Cerebellar cortex (tissue), 1 donor: ENCODE measurements at regions not wholly inside any gene's neighbourhood (a gene's known extent, or its start where the extent isn't known, plus 50 kb on each side); places are given as distances from the start of the nearest gene placed in this dataset.
"Not testable (repeated sequence)": the region's sequence is repeated elsewhere in the genome, so short reads cannot be mapped to it uniquely, and the experiment has no call there.

Source experiments
- DNase-seq: peaks from one replicate; pipeline ENCODE4 v3.0.0-alpha.2; 2015; ENCODE audit warnings: low spot score

- DNase-seq: no peak
Measured at GRCh38 chr18:39453356-39453755, 1887.8 kb upstream of the CELF4 start.

DNA sequence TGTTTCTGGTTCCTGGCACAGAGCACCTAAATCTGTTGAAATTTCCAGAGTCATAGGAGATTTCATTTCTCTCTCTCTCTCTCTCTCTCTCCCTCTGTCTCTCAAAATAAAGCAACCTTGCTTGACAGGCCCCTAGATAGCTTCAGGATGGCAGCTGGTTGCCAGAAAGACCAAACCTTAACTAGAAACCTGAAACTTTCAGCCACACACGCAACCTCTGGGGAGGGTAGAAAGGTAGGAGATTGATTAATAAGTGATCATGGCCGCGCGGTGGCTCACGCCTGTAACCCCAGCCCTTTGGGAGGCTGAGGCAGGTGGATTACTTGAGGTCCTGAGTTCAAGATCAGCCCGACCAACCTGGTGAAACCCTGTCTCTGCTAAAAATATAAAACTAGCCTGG, 1885.4 kb upstream of the CELF4 start:
- no peak for DNase-seq

- DNase-seq: no peak
Measured at GRCh38 chr18:39449566-39449965, 1884.0 kb upstream of the CELF4 start.

- no peak for DNase-seq
Measured at GRCh38 chr18:39448942-39449341, 1883.3 kb upstream of the CELF4 start.

GRCh38 chr18:39444957-39445356, 1879.4 kb upstream of the CELF4 start:
- DNase-seq: not testable (repeated sequence)

- DNase-seq: no peak
Measured at GRCh38 chr18:39441648-39442047, 1876.0 kb upstream of the CELF4 start.

GRCh38 chr18:39435996-39436395, 1870.4 kb upstream of the CELF4 start:
- no peak for DNase-seq

DNA sequence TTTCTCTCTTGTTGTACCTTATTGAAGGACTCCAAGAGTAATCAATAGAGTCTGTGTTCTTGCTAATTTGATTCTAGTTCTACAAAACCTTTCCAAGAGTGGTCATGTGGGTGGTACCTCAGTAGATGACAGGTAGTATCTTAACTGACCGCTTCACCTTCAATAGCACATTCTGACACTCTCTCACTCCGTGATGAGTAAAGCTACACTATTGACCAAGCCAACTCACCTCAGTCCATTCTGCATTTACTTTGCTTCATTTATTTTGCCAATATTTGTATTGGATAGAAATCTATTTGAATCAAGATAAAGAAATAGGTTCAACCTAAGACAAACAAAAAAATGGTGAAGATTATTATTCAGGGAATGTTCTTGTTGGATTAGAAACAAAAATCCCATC, 1869.6 kb upstream of the CELF4 start:
- DNase-seq: no peak

DNA sequence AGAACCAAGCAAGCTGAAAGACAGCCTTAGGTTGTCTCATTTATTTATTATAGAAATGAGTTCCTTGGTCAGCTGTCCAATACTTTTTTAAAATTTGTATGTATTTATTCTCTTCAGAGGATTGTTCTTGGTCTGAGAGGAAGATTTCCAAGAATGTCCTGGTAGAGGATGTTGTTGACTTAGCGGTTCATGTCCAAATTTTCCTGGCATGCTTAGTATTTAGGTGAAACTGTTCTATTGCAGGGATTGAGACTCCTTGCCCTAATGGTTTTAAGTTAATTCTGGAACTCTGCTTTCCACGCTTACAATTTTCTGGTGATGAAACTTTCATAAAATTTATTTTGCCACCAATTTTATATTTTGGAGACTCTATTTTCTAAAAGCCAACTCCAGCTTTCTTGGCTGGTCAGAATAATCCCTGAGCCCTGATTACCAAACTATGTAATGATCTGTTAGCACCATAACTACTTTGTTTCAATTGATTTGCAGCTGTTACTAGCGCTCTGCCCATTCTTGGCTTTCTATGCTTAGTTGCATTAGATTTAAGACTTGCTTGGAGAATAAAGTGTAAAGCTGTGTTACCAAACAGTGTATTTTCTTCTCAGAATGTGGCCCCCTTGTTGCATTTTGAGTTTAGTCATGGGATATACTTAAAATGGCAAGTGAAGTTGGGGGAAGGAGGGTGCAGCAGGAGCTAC, 1868.8 kb upstream of the CELF4 start:
- DNase-seq: peak; percentile 21

DNA sequence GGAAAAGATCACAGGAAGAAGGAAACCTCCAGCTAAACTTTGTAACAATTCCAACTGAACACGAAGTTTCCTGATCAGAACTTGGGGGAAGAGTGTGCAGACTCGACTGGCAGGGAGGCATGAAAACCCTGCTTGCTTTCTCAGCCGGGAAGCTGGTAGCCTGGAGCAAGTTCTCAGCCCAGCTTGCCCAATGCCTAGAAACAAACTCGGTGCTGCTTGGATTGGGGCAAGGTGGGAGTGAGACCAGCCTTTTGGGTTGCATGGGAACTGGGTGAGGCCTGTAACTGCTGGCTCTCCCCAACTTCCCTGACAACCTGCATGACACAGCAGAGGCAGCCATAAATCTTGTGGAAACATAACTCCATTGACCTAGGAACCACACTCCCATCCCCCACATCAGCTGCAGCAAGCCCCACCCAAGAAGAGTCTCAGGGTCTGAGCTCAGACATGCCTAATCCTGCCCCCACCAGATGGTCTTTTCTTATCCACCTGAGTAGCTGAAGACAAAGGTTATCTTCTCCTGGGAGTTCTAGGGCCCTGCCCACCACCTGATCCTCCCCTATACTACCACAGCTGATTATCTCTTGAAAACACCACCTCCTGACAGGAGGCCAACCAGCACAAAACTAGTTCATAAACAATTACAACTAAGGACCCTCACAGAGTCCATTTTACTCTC, 1859.7 kb upstream of the CELF4 start:
- no peak for DNase-seq

GRCh38 chr18:39424261-39424660, 1858.7 kb upstream of the CELF4 start:
- no peak for DNase-seq

DNA sequence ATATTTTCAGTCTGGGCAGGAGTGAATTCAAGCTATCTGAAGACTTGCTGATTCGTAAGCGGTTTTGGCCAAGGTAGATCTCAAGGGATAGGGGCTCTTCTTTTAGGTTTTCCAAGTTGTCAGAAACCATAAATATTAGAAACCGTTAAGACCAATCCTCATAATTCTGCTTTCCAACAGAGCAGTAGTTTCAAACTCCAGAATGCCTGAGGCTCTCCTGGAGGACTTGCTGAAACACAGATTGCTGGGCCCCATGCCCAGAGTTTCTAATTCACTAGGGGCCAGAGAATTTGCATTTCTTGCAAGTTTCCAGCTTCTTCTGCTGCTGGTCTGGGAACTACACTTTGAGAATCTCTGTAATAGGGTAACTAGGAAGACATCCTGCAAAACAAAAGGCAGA, 1855.7 kb upstream of the CELF4 start:
- DNase-seq: no peak

- DNase-seq: no peak
Measured at GRCh38 chr18:39419315-39419714, 1853.7 kb upstream of the CELF4 start.

DNA sequence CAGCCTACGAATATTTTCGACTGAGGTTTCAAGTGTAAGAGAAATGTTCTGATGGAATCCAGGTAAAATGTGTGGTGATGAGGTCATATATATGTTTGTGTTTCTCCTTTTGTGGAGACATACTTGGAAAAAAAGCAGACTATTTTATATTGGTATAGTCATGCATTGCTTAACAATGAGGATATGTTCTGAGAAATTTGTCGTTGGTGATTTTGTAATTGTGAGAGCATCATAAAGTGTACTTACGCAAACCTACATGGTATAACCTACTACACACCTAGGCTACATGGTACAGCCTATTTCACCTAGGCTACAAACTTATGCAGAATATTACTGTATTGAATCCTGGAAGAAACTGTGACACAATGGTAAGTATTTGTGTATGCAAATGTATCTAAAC, 1849.9 kb upstream of the CELF4 start:
- DNase-seq: no peak

DNA sequence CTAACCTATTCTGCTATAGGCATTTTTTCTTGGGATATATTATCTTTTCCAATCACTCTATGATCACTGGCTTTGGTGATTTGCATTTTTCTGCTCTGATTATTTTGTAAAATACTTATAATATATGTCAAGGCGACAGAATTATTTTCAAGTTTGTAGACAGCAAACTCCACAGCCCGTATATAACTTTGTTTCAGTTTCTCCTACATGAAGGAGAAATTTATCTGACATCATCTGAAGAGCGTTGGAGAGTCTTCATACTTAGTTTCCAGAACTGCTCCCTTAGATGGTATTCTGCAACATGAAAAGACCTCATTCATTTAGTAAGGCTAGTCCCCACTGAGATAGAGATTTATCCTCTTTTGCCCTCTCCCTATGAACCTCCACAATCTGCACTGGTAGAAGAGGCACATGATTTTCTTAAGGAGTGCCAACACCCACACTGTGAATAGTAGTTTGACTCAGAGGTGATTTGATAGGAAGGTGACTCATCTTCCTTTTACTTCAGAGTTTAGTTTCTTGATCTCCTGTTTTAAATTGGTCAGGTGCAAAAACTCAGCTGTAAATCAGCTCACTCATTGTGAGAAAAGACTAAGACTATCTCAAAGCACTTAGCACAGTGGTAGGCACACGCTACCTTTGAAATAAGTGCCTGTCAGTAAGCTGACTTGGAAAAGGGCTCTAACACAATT, 1848.6 kb upstream of the CELF4 start:
- DNase-seq: no peak

DNA sequence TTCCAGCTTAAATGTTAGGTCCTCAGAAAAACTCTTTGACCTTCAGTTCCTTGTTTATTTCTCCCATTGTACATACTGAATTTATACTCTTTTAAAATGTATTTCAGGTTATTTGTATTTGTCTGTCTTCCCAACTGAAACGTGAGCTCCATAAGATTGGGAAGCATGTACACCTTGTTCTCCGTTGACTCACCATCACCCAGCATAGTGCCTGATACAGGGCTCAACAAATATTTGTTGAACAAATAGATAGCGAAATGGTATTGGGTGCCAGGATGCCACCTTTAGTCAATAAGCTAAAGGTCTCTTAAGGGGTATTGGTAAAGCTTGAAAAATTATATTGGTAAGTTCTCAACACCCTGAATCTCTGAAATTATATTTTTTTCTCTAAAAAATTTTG, 1841.3 kb upstream of the CELF4 start:
- no peak for DNase-seq

GRCh38 chr18:39403121-39403520, 1837.5 kb upstream of the CELF4 start:
- no peak for DNase-seq

- no peak for DNase-seq
Measured at GRCh38 chr18:39399662-39400061, 1834.1 kb upstream of the CELF4 start.

- no peak for DNase-seq
Measured at GRCh38 chr18:39396168-39396567, 1830.6 kb upstream of the CELF4 start.

DNA sequence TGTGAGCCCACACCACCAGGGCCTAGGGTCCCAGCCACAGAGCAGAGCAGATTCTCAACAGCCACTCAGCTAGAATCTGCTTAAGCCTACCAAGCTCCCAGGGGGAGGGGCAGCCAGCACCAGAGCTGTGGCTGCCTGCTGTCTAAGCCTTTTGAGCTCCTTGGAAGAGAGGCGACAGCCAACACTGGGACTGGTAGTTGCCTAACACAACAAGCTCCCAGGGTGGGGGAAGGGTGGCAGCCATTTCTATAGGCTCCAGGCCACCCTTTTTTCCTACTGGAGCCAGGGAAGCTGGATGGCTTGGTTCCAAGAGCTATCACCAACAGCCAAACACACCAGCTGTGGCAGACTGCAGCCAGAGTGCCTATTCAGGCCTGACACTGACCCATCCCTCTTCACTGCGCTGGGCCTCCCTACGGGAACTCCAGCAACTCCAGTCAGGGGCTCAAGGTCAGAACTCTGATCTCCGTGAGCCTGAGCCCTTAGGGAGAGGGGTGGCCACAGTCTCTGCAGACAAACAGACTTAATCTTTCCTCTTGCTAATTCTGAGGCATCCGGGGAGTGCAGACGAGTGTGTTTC, 1824.3 kb upstream of the CELF4 start:
- DNase-seq: no peak

DNA sequence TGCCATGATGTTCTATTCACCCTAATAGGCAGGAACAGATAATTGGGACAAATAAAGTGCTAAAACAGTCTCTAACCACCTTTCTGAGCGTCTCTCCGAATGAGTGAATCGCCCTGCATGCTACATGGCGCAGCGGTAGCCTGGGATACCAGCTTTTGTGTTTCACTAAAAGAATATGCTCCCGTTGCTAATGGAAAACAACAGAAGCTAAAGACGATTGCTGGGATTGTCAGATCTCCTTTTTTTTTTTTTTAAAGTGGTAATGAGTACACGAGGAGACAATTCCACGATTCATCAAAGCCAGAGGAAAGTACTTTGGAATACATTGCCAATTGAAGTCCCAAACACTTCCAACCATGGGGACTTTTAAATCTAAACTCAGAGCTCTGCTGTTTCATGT, 1815.3 kb upstream of the CELF4 start:
- DNase-seq: no peak

DNA sequence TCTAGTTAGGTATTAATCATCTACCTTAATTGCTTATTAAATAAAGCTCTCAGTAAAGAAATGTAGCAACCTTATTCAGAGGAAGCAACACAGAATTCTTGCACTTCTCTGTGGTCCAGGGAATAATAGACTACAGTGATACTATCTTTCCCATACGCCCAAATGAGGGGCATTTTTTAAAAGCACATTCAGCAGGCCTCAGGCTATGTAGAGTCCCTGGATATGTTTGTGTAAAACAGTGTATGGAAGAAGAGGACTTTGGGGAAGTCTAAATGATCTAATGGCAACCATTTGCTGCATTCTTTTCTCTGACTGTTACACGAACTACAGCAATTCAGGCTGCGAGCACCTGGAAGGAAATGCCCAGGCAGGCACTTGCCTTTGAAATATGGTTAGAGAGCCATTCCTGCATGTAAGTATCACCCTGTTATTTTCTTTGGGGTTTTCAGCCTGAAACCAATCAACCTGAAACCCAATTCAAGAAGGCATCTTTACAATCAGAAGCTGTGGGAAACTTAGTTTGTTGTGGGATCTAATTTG, 1814.7 kb upstream of the CELF4 start:
- no peak for DNase-seq

DNA sequence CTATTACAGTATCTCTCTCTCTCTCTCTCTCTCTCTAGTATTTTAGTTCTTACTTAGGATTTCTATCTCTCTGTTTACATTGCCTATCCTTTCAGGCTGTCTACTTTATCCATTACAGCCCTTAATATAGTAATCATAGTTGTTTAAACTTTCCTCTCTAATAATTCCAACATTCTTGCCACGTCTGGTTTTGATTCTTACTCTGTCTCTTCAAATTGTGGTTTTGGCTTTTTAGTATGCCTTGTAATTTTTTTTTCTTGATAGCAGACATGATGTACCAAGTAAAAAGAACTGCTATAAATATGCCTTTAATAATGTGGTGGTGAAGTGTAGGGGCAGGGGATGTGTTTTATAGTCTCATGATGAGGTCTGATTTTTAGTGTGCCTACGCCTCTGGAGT, 1809.5 kb upstream of the CELF4 start:
- DNase-seq: no peak
